Ishikawa (cell line): ENCODE measurements at regions not wholly inside any gene's neighbourhood (a gene's known extent, or its start where the extent isn't known, plus 50 kb on each side); places are given as distances from the start of the nearest gene placed in this dataset.

ENCODE experiments used
- CEBPB ChIP-seq: IDR thresholded peaks from 2 replicates; pipeline ENCODE4 v1.6.1; 2012
- CREB1 ChIP-seq: IDR thresholded peaks from 2 replicates; pipeline ENCODE4 v1.6.1; 2012; ENCODE audit warnings: low read depth
- EGR1 ChIP-seq: IDR thresholded peaks from 2 replicates; pipeline ENCODE4 v1.6.1; 2012
- EP300 ChIP-seq: IDR thresholded peaks from 2 replicates; pipeline ENCODE4 v1.6.1; 2012; ENCODE audit warnings: borderline replicate concordance
- MAX ChIP-seq: IDR thresholded peaks from 2 replicates; pipeline ENCODE4 v1.6.1; 2012
- NFIC ChIP-seq: IDR thresholded peaks from 2 replicates; pipeline ENCODE4 v1.6.1; 2012
- RAD21 ChIP-seq: IDR thresholded peaks from 2 replicates; pipeline ENCODE4 v1.6.1; 2012; ENCODE audit warnings: low read depth
- REST ChIP-seq: IDR thresholded peaks from 2 replicates; pipeline ENCODE4 v1.6.1; 2012; ENCODE audit warnings: low read depth, mild to moderate bottlenecking
- TAF1 ChIP-seq: IDR thresholded peaks from 2 replicates; pipeline ENCODE4 v1.6.1; 2012; ENCODE audit warnings: low read depth, mild to moderate bottlenecking
- TCF12 ChIP-seq: IDR thresholded peaks from 2 replicates; pipeline ENCODE4 v1.6.1; 2012; ENCODE audit warnings: low read depth
- YY1 ChIP-seq: IDR thresholded peaks from 2 replicates; pipeline ENCODE4 v1.6.1; 2012; ENCODE audit warnings: low read depth
- ZBTB7A ChIP-seq: IDR thresholded peaks from 2 replicates; pipeline ENCODE4 v1.6.1; 2012; ENCODE audit warnings: low read depth

- no peak for TF ChIP-seq REST
- peak; percentile 54; the same call in 1 of the 2 replicates for TF ChIP-seq RAD21
- no peak for TF ChIP-seq ZBTB7A
- no peak for TF ChIP-seq EGR1
- no peak for TF ChIP-seq CEBPB
- no peak for TF ChIP-seq MAX
- TF ChIP-seq TCF12: no peak
- no peak for TF ChIP-seq TAF1
- no peak for TF ChIP-seq CREB1
- no peak for TF ChIP-seq EP300
- no peak for TF ChIP-seq YY1
- TF ChIP-seq NFIC: peak; percentile 80
Observed at GRCh38 chr4:168028568-168028967, 63.8 kb upstream of the ANXA10 start.
